CD4-positive, alpha-beta T cell (primary cell): ENCODE measurements at regions not wholly inside any gene's neighbourhood (a gene's known extent, or its start where the extent isn't known, plus 50 kb on each side); places are given as distances from the start of the nearest gene placed in this dataset.

ENCODE experiments used
- ATAC-seq: fragments of 200-7000 bp; cut with Tn5 transposase; one replicate; pipeline ENCODE4 v1.10.0; 2022; ENCODE audit warnings: mild to moderate bottlenecking; ENCODE audit not compliant: poor library complexity
- CTCF ChIA-PET: fragments of 350-600 bp; sonication (Branson Sonifier 250); formaldehyde crosslinking; loops from one replicate; lab custom pipeline; 2021; ENCODE audit warnings: antibody characterized with exemption, inconsistent platforms; lab: Charles Lee
- POLR2A ChIA-PET: fragments of 350-600 bp; sonication (Branson Sonifier 250); formaldehyde crosslinking; loops from one replicate; lab custom pipeline; 2021; ENCODE audit warnings: antibody characterized with exemption, inconsistent platforms; lab: Charles Lee
- DNase-seq, 14 experiments: peaks; one replicate each; pipeline ENCODE4 v3.0.0-alpha.2; 2013 to 2020; ENCODE audit warnings: mixed read lengths in 2 of 14
- H3K27ac ChIP-seq, 2 donors: one replicate each; pipeline versions ENCODE4 v1.5.1 to v1.7.0; 2013; ENCODE audit warnings: low read length in 2 of 2, low read depth in 1 of 2, mild to moderate bottlenecking in 1 of 2
- H3K27me3 ChIP-seq, 2 experiments: 1 replicate in 1 of 2; 2 replicates in 1 of 2; pipeline versions ENCODE4 v1.6.1 to v1.7.0; 2013; ENCODE audit warnings: low read length in 2 of 2, control low read depth in 1 of 2, mild to moderate bottlenecking in 1 of 2, moderate library complexity in 1 of 2; ENCODE audit not compliant: insufficient read depth in 2 of 2, control insufficient read depth in 1 of 2
- H3K36me3 ChIP-seq: one replicate; pipeline ENCODE4 v1.6.1; 2013; ENCODE audit warnings: low read length, control low read depth; ENCODE audit not compliant: insufficient read depth
- H3K4me1 ChIP-seq: one replicate; pipeline ENCODE4 v1.6.1; 2013; ENCODE audit warnings: low read length, control low read depth; ENCODE audit not compliant: insufficient read depth
- H3K4me3 ChIP-seq: one replicate; pipeline ENCODE4 v1.5.1; 2013; ENCODE audit warnings: mild to moderate bottlenecking, low read length, moderate library complexity
- H3K9me3 ChIP-seq, 2 experiments: 1 replicate in 1 of 2; 2 replicates in 1 of 2; pipeline versions ENCODE4 v1.6.1 to v1.7.0; 2013; ENCODE audit warnings: low read length in 2 of 2, mild to moderate bottlenecking in 2 of 2, control low read depth in 1 of 2, moderate library complexity in 1 of 2; ENCODE audit not compliant: control insufficient read depth in 1 of 2, insufficient read depth in 1 of 2
- H3K27ac Mint-ChIP-seq: one replicate; pipeline ENCODE4 v1.8.0; 2020; ENCODE audit warnings: mixed read lengths
- H3K27me3 Mint-ChIP-seq: one replicate; pipeline ENCODE4 v1.8.0; 2021; ENCODE audit warnings: mixed read lengths
- H3K36me3 Mint-ChIP-seq: one replicate; pipeline ENCODE4 v1.8.0; 2021; ENCODE audit warnings: low read depth, mixed read lengths
- H3K4me1 Mint-ChIP-seq: one replicate; pipeline ENCODE4 v1.8.0; 2021; ENCODE audit warnings: low read depth, mixed read lengths
- H3K4me3 Mint-ChIP-seq: one replicate; pipeline ENCODE4 v1.8.0; 2020; ENCODE audit warnings: mild to moderate bottlenecking, mixed read lengths
- H3K9me3 Mint-ChIP-seq: one replicate; pipeline ENCODE4 v1.8.0; 2020; ENCODE audit warnings: mixed read lengths
- CTCF ChIP-seq: fragments of 200-600 bp; IDR thresholded peaks from one replicate; pipeline ENCODE4 v1.8.0; 2022; ENCODE audit warnings: antibody characterized with exemption, mild to moderate bottlenecking
- intact Hi-C, 2 experiments: fragments of 100-400 bp; cut with DNase I in 1 of 2; cut with micrococcal nuclease in 1 of 2; formaldehyde crosslinking; loops; one replicate each; pipeline versions ENCODE4 v1.15.1 to v1.9.0; 2023 to 2025; cut with DNase I, micrococcal nuclease

GRCh38 chr10:107942826-107943225 is 778.3 kb upstream of the SORCS1 start:
- H3K4me1 Mint-ChIP-seq = no peaks in the 10 kb centered on the region
- no peaks in the 10 kb centered on the region for H3K36me3 Mint-ChIP-seq
- no peaks in the 10 kb centered on the region for H3K27me3 Mint-ChIP-seq
- H3K4me3 ChIP-seq = no peak overlapping the region
- DNase-seq = no peak
- POLR2A ChIA-PET = no interaction called here
- CTCF ChIA-PET = no interaction called here
- H3K9me3 Mint-ChIP-seq = peaks cover 14% of the 10 kb centered on the region
- H3K27ac Mint-ChIP-seq = no peak overlapping the region
- intact Hi-C loops = no loop called here
- no peaks in the 10 kb centered on the region for H3K36me3 ChIP-seq
- no peak overlapping the region for H3K4me3 Mint-ChIP-seq
- no peaks in the 10 kb centered on the region for H3K27me3 ChIP-seq
- no peak for ATAC-seq
- H3K27ac ChIP-seq = no peak overlapping the region
- H3K4me1 ChIP-seq = no peaks in the 10 kb centered on the region
- no peak for TF ChIP-seq CTCF
- peaks cover 5 to 10% of the 10 kb centered on the region in 2 experiments for H3K9me3 ChIP-seq

- H3K27ac Mint-ChIP-seq = no peak overlapping the region
- Histone ChIP-seq H3K27ac (no peak overlapping the region), H3K4me3 (no peak overlapping the region), H3K4me1 (no peaks in the 10 kb centered on the region), H3K9me3 (peaks cover 0 to 4% of the 10 kb centered on the region in 2 experiments), H3K27me3 (no peaks in the 10 kb centered on the region), H3K36me3 (no peaks in the 10 kb centered on the region)
- intact Hi-C loops = no loop called here
- no peak for TF ChIP-seq CTCF
- no peaks in the 10 kb centered on the region for H3K4me1 Mint-ChIP-seq
- DNase-seq (no peak), ATAC-seq (no peak)
- H3K9me3 Mint-ChIP-seq = peaks cover 7% of the 10 kb centered on the region
- ChIA-PET POLR2A (no interaction called here), CTCF (no interaction called here)
- H3K36me3 Mint-ChIP-seq = no peaks in the 10 kb centered on the region
- no peaks in the 10 kb centered on the region for H3K27me3 Mint-ChIP-seq
- H3K4me3 Mint-ChIP-seq = no peak overlapping the region
These were observed 768.6 kb upstream of the SORCS1 start for GRCh38 chr10:107933076-107933475.

- Histone ChIP-seq H3K27ac (no peak overlapping the region), H3K27me3 (no peaks in the 10 kb centered on the region), H3K4me1 (no peaks in the 10 kb centered on the region), H3K36me3 (no peaks in the 10 kb centered on the region), H3K4me3 (no peak overlapping the region), H3K9me3 (peaks cover 0 to 5% of the 10 kb centered on the region in 2 experiments)
- no peak overlapping the region for H3K4me3 Mint-ChIP-seq
- H3K27me3 Mint-ChIP-seq = no peaks in the 10 kb centered on the region
- ChIA-PET CTCF (no interaction called here), POLR2A (no interaction called here)
- no peak for TF ChIP-seq CTCF
- ATAC-seq (no peak), DNase-seq (no peak)
- H3K4me1 Mint-ChIP-seq = no peaks in the 10 kb centered on the region
- intact Hi-C loops = no loop called here
- H3K9me3 Mint-ChIP-seq = peaks cover 6% of the 10 kb centered on the region
- no peak overlapping the region for H3K27ac Mint-ChIP-seq
- H3K36me3 Mint-ChIP-seq = no peaks in the 10 kb centered on the region
These were observed 767.3 kb upstream of the SORCS1 start for GRCh38 chr10:107931808-107932207.
